Cardiac fibroblast (primary cell): ENCODE measurements at regions not wholly inside any gene's neighbourhood (a gene's known extent, or its start where the extent isn't known, plus 50 kb on each side); places are given as distances from the start of the nearest gene placed in this dataset.
"Not testable (repeated sequence)": the region's sequence is repeated elsewhere in the genome, so short reads cannot be mapped to it uniquely, and the experiment has no call there.

Source experiments
- DNase-seq, 2 donors: peaks; one replicate each; pipeline versions ENCODE4 v3.0.0 to v3.0.0-alpha.2; 2010; ENCODE audit warnings: low read depth in 2 of 2
- H3K4me3 ChIP-seq, 2 donors: replicated peaks in 1 of 2; 1 replicate in 1 of 2; 2 replicates in 1 of 2; pipeline ENCODE4 v1.5.1; 2011; ENCODE audit warnings: low read depth in 2 of 2, low read length in 2 of 2, mild to moderate bottlenecking in 2 of 2, moderate library complexity in 1 of 2
- TF ChIP-seq, protein P1 (sequence below): IDR thresholded peaks from one replicate; pipeline ENCODE4 v1.5.1; 2011; ENCODE audit warnings: low read depth, mild to moderate bottlenecking, low read length, inconsistent platforms

DNA sequence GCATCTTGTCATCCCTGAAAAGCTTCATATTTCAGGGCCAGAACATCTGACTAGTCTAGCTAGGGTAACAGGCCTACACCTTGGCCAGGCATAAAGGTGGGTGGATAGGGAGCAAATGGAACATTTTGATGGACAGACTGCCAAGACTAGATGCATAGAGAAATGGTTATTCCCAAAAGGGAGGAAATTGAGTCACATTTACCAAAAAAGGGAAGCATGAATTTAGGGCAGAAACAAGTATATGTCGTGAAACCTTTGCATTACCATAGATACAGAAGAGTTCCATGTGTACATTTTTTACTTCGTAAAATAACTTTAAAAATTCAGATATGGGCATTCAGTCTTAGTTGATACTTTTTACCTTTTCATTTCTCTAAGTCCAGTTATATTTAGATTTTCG is 101.3 kb upstream of the ZEB2 start:
- DNase-seq = no peak
- TF ChIP-seq, protein P1, sequence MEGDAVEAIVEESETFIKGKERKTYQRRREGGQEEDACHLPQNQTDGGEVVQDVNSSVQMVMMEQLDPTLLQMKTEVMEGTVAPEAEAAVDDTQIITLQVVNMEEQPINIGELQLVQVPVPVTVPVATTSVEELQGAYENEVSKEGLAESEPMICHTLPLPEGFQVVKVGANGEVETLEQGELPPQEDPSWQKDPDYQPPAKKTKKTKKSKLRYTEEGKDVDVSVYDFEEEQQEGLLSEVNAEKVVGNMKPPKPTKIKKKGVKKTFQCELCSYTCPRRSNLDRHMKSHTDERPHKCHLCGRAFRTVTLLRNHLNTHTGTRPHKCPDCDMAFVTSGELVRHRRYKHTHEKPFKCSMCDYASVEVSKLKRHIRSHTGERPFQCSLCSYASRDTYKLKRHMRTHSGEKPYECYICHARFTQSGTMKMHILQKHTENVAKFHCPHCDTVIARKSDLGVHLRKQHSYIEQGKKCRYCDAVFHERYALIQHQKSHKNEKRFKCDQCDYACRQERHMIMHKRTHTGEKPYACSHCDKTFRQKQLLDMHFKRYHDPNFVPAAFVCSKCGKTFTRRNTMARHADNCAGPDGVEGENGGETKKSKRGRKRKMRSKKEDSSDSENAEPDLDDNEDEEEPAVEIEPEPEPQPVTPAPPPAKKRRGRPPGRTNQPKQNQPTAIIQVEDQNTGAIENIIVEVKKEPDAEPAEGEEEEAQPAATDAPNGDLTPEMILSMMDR = no peak

DNA sequence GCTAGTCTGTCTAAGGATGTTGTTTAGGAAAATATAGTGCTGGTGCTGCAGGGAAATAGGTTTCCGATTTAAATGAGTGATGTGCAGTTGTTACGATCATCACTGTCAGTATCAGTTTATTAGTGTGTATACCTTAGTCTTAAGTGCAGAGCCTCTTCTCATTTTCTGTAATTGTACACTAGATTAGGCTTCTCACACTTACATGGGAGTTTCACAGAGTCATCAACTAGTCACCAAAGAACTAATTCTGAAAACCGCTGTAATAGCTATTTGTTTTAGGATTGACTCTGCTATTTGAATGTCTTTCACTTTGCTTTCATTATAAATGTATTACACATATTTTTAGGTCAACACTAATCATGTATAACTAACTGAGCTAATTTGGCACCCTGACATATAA is 99.8 kb upstream of the ZEB2 start:
- no peak overlapping the region for H3K4me3 ChIP-seq
- DNase-seq = no peak
- TF ChIP-seq, protein P1 = no peak

More for the DNA sequence above, 101.3 kb upstream of the ZEB2 start:
- H3K4me3 ChIP-seq = no peak overlapping the region

DNA sequence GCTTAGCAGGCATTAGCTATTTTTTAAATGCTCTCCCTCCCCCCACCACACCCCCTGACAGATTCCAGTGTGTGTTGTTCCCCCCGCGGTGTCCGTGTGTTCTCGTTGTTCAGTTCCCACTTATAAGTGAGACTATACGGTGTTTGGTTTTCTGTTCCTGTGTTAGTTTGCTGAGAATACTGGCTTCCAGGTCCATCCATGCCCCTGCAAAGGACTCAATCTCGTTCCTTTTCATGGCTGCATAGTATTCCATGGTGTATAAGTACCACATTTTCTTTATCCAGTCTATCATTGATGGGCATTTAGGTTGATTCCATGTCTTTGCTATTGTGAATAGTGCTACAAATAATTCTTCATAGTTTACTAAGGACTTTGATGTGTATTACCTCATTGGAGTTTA is 97.3 kb upstream of the ZEB2 start:
- H3K4me3 ChIP-seq, DNase-seq: not testable (repeated sequence)

DNA sequence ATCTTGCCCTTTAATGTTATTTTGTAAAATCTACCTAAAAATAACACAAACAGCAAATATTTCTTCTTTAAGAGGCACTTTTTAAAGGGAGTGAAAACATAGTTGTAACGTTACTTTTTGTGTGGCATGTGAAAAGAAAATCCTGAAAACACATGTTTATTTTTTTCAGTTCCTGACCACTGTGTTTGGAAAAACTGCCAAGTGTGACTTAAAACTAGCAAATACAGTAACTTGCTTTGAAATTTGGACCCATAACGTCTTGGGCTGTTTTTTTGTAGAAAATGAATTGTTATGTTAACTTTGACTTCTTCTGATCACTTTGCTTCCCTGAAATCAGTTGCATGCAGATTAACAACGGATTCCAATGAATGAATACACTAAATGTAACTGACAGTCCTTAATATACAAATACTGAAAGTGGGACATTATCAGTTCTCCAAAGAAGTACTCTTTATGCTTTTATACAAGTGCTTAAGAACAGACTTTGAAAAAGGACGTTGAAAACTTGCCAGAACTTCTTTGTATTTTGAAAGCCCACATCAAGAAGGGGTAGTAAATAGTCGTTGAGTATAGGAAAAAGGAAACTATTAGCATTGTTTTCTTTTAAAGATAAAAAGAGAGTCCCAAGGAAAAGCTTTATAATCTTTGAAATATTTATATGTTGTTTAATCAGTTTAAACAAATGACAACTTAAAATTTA is 96.1 kb upstream of the ZEB2 start:
- TF ChIP-seq, protein P1 = no peak
- no peak overlapping the region for H3K4me3 ChIP-seq
- DNase-seq = no peak

DNA sequence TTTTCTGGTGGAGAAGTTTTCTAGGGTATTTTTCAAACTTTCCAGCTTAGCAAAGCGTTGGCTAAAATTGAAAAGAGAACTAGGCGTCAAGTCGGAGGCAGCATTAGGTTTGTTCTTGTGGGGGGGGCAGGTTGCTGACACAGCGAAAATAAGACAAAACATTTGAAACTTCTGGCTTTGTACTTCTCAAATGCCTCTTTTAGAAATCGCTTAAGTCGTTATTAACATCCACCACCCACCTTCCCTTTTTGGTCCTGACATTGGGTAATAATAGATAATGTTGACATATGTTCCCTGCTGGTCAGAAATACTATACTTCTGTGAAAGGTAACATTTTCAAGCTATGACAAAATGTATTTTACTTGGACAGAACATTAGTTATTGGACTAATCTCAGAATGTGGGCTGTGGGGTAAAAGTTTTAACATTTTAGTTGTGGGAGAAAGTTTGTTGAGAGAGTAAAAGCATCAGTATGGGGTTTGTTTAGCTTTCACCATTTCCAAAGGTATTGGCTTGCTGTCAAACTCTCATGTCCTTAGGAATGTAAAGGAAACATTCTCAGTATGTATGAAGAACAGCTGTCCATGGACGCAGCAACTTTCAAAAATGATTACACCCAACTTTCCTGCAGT is 88.1 kb upstream of the ZEB2 start:
- no peak overlapping the region for H3K4me3 ChIP-seq
- TF ChIP-seq, protein P1 = no peak
- peak; percentile 50 to 70 for DNase-seq

DNA sequence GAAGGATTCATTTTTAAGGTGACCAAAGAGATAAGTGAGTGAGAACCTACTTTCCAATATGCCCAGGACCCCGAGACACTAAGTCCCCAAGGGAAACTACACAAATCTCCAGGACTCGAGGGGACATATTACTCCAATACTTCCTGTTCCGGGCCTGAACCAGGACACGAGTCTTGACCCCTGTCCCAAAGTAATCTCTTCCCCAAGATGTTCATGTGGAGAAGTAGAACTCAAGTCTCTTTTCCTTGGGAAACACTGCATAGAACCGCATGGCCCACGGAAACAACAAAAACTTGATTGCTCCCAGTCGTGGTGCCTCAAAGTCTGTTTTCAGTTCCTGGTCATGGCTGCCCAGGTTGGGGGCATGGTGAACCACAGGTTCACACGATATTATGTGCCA is 87.2 kb upstream of the ZEB2 start:
- no peak overlapping the region for H3K4me3 ChIP-seq
- DNase-seq = no peak
- TF ChIP-seq, protein P1 = no peak

DNA sequence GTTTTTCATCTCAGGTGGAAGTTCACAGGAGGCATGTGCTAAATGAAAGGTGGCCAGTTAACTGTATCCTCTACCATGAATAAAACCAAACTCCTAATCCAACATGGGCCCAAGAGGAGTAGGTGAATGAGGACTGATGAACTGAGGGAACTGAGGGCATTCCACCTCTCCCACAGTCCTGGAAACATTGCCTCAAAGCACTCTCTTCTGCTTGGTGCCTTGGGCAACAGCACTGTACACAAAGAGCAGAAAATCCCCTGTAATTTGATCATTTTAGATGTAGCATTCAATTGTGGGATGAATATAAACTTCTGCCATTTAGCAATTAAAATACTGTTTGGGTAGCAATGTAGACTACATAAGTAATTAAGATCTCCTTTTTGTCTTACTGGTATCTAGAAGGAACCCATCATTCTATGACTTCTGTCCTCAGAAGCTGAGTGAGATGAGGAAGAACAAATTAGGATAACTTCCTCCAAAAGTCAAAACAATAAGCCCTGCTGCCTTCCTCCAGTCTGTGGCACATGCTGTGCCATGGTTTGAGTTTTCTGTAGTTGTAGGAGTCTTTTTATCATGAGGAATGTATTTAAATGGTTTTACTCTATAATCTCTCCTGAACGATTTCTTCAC is 86.7 kb upstream of the ZEB2 start:
- H3K4me3 ChIP-seq = no peak overlapping the region
- TF ChIP-seq, protein P1 = no peak
- no peak for DNase-seq
